GM18909 (cell line): ENCODE measurements at regions not wholly inside any gene's neighbourhood (a gene's known extent, or its start where the extent isn't known, plus 50 kb on each side); places are given as distances from the start of the nearest gene placed in this dataset.

Experiments used
- ATAC-seq: cut with Tn5 transposase; IDR thresholded peaks from one replicate; pipeline ENCODE4 v1.9.1; 2021; ENCODE audit warnings: mild to moderate bottlenecking; ENCODE audit not compliant: unreplicated experiment, poor library complexity

DNA sequence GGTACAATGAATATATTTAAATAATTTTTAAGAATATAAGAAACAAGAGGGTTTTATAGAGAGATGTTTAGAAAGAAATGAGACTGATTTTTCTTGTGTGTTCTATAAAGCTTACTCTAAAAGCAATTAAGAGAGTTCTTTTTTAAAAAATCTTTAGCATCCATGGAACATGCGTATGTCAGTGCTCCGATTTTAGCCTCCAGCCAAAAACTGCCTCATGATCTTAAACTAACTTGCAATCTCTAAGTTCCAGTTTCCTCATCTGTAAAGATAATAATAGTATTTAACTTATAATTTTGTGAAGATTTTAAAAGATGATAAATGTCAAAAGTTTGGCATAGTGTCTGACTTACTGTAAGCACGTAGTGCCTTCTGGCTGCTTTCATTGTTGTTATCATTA lies 448.7 kb downstream of the EPHA4 start:
- no peak for ATAC-seq

- no peak for ATAC-seq
These were observed 447.4 kb downstream of the EPHA4 start for GRCh38 chr2:221124532-221125240.

GRCh38 chr2:221125691-221126090 lies 446.4 kb downstream of the EPHA4 start:
- ATAC-seq: no peak

DNA sequence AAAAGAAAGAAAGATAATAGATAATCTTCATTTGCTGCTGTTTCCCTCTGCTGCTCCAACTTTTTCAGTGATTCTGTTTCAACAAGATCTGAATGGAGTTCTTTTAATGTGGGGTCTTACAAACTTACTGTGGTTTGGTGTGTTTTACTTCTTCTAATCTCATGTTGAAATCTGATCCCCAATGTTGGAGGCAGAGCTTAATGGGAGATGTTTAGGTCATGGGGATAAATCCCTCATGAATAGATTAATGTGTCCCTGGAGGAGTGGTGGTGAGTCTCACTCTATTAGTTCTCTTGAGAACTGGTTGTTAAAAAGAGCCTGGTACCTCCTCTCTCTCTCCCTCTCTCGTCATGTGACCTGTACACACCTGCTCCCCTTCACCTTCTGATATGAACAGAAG lies 442.4 kb downstream of the EPHA4 start:
- no peak for ATAC-seq

GRCh38 chr2:221130431-221130830 lies 441.7 kb downstream of the EPHA4 start:
- no peak for ATAC-seq

DNA sequence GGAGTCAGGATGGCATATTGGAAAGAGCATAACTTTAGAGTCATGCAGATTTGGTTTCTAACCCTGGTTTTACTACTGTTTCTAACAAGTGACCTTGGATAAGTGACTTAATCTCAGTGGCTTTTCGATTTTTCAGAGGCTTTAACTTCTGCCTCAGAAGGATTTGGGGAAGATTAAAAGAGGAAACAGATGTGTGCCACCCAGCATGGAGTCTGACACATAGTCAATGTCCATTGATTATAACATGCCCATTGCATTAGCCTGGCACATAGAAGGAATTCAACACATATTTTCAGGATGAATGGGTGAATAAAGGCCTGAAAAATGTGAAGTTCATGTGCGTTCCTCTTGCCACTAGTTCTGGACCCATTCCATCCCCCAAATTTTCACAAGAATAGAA lies 438.2 kb downstream of the EPHA4 start:
- no peak for ATAC-seq

DNA sequence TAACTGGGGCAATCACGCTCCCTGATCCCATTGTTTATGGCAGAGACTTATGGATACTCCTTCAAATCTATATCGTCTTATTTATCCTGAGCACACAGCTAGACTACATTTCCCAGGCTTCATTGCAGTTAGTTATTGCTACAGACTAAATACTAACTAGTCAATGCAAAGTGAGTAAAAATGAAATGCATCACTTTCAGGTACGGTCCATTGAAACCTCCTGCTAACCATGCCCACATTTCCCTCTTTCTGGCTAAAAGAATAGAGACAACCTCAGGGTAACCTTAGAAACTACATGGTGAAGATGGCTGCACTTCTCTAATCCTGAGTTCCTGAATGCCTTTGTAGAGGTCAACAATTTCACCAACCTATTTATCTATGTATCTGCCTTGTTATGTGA lies 437.4 kb downstream of the EPHA4 start:
- ATAC-seq: no peak

DNA sequence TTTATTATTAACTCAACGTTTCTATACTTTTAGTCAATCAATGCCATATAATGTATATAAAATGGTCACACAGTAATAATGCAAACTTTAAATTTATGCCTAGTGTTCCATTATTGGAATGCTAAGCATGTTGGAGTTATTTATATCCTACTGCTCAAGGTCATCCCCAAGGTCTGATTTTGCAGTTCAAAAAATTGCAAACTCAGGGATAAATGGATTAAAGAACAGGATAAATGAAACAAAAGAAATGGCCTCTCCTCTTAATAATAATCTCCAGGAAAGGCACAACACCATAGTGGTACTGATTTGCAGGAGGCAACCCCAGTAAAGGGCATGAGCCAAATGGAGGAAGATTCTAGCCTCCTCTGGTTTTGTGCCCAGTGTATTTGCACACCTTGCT lies 436.4 kb downstream of the EPHA4 start:
- ATAC-seq: no peak

DNA sequence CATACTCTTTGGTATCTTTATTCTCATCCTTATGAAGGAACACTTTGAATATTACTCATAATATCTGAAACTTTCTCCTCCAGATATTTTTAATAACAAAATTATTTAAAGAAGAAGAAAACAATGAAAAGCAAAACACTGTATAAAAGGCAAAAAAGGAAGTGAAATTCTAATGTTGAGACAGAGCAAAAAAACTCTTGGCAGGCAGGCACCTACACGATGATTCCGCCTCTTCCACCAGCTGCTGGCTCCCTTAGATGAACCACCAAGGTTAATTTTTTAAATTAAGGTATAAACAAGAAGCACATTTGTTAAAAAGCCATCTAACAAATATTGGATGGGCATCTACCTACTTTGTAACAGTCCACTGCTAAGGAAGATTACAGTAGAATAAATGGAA lies 434.7 kb downstream of the EPHA4 start:
- no peak for ATAC-seq

- ATAC-seq: no peak
These were observed 429.8 kb downstream of the EPHA4 start for GRCh38 chr2:221142341-221142740.

DNA sequence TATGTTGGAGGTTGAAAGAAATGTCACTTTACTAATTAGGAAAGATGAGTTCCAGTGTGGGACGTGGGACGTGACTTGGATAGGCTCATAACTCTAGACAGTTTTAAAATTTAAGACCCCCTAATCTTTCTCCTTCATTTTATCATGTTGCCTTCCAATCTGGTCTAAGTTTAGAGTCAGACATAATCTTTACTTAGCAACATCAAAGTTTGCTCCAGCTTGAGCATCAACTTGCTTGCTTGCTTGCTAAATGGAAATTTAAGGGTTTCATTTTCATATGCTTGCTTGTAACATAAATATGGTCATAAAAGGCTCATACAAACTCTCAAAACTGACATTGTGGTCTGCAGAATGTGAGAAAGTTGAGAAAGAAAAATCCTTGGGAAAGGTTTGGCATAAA lies 428.9 kb downstream of the EPHA4 start:
- ATAC-seq: no peak

DNA sequence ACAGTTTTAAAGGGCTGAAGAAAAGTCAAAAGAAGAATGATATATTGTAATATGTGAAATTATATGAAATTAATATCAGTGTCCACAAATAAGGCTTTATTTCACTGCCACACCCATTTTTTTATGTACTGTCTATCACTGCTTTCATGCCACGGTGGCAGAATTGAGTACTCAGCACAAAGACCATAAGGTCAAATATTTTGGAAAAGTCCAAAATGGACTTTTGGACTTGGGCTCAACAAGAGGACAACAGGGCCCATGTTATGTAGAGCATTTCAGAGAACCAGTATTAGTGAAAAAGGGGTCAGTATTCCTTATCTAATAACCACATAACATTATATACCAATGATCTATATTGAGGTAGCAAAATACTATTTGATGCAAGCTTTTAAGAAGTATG lies 427.2 kb downstream of the EPHA4 start:
- ATAC-seq: no peak

GRCh38 chr2:221145396-221145795 lies 426.7 kb downstream of the EPHA4 start:
- no peak for ATAC-seq

GRCh38 chr2:221153226-221153625 lies 418.9 kb downstream of the EPHA4 start:
- ATAC-seq: no peak

GRCh38 chr2:221154176-221154575 lies 417.9 kb downstream of the EPHA4 start:
- no peak for ATAC-seq

DNA sequence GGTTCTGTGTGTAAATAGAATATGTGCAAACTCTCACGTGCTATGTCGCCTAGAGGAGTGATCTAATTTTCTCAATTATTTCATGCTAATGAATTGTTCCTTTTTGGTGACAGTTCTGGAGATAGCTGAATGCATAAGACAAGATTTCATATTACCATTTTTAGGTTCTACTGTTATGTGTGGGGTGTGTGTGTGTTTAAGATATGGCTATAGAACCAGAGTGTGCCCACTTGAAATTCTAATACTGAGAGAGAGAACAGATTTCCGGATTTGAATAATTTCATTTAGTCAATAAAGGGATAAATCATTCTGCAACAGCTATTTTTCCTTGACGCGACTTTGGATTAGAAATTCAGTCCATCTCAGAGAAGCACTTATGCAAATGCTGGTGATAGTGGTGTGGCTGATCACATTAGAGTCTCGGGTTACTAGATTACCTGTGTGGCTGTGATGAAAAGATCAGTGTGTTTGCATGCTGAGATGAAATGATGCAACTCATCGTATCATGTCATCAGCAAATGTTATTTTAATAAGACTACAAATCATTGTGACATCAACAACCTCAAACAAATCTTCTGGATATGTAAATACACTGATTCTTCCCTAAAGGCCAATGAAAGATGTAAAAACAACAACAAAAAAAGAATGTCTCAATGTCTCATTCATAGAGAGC lies 415.9 kb downstream of the EPHA4 start:
- ATAC-seq: no peak

- ATAC-seq: no peak
These were observed 410.9 kb downstream of the EPHA4 start for GRCh38 chr2:221161186-221161585.

DNA sequence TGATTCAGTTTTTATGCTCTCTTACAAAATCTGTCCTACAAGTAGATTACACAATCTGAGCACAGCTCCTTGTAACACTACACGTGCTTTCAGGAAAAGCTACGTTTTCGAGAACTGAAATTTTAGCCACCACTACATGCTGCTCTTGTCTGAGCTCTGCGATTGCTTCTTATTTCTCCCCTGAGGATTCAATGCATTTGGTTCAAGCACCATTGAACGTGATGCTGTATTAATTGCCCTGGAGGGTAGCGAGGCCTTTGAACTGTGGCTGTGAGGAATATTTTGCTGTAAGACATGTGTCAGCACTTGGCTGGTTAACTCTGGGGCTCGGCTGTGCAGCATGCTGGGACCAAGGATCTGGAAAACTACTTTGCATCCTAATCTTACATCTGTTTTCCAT lies 405.8 kb downstream of the EPHA4 start:
- ATAC-seq: no peak

DNA sequence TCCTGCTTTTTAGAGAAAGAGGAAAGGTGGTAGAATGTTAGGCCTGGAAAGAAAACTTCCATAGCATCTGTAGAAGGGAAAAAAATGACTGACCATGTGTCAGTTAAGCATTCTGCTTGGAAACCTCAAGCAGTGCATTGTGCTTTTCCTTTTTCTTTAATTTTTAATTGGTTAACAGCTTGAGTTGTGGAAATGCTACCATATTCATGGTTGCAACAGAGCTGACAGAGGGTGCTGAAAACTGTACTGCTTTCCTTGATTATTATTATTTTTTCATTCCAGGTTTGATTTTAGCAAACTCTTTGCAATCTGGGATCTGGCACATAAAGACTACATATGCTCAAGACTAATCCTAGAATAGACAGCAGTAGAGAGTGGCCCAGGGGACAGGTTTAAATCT lies 404.5 kb downstream of the EPHA4 start:
- no peak for ATAC-seq

DNA sequence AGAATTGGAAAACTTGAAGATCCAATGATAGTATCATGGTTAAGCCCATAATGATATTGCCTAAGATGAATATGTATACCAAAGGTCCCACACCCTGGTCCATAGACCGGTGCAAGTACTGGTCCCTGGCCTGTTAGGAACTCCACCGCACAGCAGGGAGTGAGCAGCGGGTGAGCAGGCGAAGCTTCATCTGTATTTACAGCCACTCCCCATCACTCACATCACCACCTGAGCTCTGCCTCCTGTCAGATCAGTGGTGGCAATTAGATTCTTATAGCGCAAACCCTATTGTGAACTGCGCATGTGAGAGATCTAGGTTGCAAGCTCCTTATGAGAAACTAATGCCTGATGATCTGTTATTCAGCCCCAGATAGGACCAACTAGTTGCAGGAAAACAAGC lies 402.4 kb downstream of the EPHA4 start:
- no peak for ATAC-seq

GRCh38 chr2:221170548-221170947 lies 401.6 kb downstream of the EPHA4 start:
- no peak for ATAC-seq

GRCh38 chr2:221176667-221177066 lies 395.4 kb downstream of the EPHA4 start:
- ATAC-seq: no peak
